ENCODE measurements at regions not wholly inside any gene's neighbourhood (a gene's known extent, or its start where the extent isn't known, plus 50 kb on each side); places are given as distances from the start of the nearest gene placed in this dataset.

DNA sequence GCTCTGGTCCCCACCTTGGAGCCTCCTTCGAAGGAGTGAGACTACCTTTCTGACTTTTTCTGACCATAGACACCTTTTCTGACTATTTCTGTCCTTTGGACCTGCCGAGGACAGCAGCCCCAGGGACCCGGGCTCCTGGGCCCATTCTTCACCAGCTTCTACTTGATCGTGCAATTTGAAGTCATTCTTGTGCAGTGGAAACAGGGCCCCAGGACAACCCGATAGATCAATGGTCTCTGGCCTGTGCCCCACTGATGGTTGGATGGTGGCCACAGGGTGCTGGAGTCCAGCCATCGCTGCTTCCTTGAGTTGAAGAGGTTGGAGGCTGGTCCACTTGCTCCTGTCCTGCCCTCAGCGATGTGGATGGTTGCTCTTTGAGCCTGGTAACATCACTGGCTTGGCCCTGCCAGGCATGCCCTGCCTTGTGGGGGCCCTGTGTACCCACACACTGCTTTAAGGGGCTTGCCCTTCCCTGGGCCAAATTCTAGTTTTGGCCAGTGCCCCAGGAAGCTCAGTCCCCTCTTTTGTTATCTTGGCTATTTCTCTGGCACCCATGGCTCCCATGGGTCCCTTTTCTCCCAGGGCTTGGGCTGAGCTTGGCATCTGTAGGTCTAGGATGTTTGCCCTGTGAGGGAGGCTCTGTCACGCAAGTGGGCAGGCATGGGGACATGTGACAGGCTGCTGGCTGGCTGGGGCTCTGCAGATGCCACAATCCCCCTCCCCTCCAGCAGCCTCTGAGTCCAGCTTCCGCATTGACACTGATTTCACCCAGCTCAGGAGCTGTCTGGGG is 375.6 kb upstream of the NUPR2 start:
- dilution Hi-C loops (cut with MboI; ENCODE audit: extremely low pct_ligation_motif_present, low sequenced_read_pairs): no loop called here

More for the DNA sequence above, 375.6 kb upstream of the NUPR2 start:
- DNase-seq (ENCODE audit: low read depth, low spot score) (no peak), FAIRE-seq (no peak)
- no peak overlapping the region for H3K4me3 ChIP-seq (replicated peaks in 1 of 3; ENCODE audit: insufficient read depth in 1 of 3, low read depth in 1 of 3, low read length in 3 of 3)
- H3K4me1 ChIP-seq (ENCODE audit: control insufficient read depth, extremely low read depth, insufficient read depth, low read length): no peaks in the 10 kb centered on the region
- no peaks in the 10 kb centered on the region for H4K20me1 ChIP-seq (replicated peaks; ENCODE audit: control insufficient read depth, extremely low read depth, insufficient read depth, low read length)
- TF ChIP-seq JUN (IDR thresholded peaks at IDR 0.05; ENCODE audit: borderline replicate concordance, insufficient read depth, insufficient read length, low read depth) (no peak), EZH2 (IDR thresholded peaks at IDR 0.05; ENCODE audit: borderline replicate concordance, low read depth, low read length, severe bottlenecking) (no peak), MYC (IDR thresholded peaks at IDR 0.05; ENCODE audit: low read depth, low read length) (no peak), POLR2A (IDR thresholded peaks at IDR 0.05; ENCODE audit: low read depth, low read length) (no peak), GATA2 (IDR thresholded peaks at IDR 0.05; ENCODE audit: insufficient read depth, insufficient read length, low read depth, low read length) (no peak), POLR2AphosphoS5 (IDR thresholded peaks at IDR 0.05; ENCODE audit: insufficient read depth, low read depth, low read length) (no peak), FOS (IDR thresholded peaks at IDR 0.05; ENCODE audit: borderline replicate concordance, insufficient read depth, low read length) (no peak)
- TF ChIP-seq, protein P1, sequence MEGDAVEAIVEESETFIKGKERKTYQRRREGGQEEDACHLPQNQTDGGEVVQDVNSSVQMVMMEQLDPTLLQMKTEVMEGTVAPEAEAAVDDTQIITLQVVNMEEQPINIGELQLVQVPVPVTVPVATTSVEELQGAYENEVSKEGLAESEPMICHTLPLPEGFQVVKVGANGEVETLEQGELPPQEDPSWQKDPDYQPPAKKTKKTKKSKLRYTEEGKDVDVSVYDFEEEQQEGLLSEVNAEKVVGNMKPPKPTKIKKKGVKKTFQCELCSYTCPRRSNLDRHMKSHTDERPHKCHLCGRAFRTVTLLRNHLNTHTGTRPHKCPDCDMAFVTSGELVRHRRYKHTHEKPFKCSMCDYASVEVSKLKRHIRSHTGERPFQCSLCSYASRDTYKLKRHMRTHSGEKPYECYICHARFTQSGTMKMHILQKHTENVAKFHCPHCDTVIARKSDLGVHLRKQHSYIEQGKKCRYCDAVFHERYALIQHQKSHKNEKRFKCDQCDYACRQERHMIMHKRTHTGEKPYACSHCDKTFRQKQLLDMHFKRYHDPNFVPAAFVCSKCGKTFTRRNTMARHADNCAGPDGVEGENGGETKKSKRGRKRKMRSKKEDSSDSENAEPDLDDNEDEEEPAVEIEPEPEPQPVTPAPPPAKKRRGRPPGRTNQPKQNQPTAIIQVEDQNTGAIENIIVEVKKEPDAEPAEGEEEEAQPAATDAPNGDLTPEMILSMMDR (IDR thresholded peaks at IDR 0.05; ENCODE audit: extremely low read depth in 1 of 2, insufficient read depth in 1 of 2, low read depth in 1 of 2, low read length in 2 of 2): no peak
- TF ChIP-seq, protein P2, sequence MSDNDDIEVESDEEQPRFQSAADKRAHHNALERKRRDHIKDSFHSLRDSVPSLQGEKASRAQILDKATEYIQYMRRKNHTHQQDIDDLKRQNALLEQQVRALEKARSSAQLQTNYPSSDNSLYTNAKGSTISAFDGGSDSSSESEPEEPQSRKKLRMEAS (IDR thresholded peaks at IDR 0.05; ENCODE audit: insufficient read depth, insufficient read length): no peak
- H3K27ac ChIP-seq (ENCODE audit: insufficient read depth, low read depth, low read length): no peak overlapping the region
- H3K9me1 ChIP-seq (replicated peaks; ENCODE audit: control insufficient read depth, extremely low read depth, insufficient read depth, low read length): no peaks in the 10 kb centered on the region
- no peak overlapping the region for H3K4me2 ChIP-seq (ENCODE audit: insufficient read depth, low read length)
- no peaks in the 10 kb centered on the region for H3K27me3 ChIP-seq (ENCODE audit: control insufficient read depth in 2 of 2, insufficient read depth in 2 of 2, low read length in 2 of 2)
- H3K9me3 ChIP-seq (replicated peaks; ENCODE audit: control insufficient read depth, insufficient read depth, low read length): peaks cover 5% of the 10 kb centered on the region
- no TSS peak for BruUV-seq (replicated peaks)
- H3K36me3 ChIP-seq (ENCODE audit: control insufficient read depth in 2 of 2, extremely low read depth in 1 of 2, insufficient read depth in 2 of 2, low read length in 2 of 2): no peaks in the 10 kb centered on the region
- H2AFZ ChIP-seq (ENCODE audit: low read depth, low read length): no peak overlapping the region
- intact Hi-C loops (cut with micrococcal nuclease): no loop called here
- ChIA-PET CTCF (no interaction called here), POLR2A (no interaction called here)
- no peaks in the 10 kb centered on the region for H3K79me2 ChIP-seq (ENCODE audit: control insufficient read depth, insufficient read depth, low read length)
- no peak overlapping the region for H3K9ac ChIP-seq (replicated peaks; ENCODE audit: extremely low read depth, insufficient read depth, low read length)
